Loucy (cell line): ENCODE measurements at regions not wholly inside any gene's neighbourhood (a gene's known extent, or its start where the extent isn't known, plus 50 kb on each side); places are given as distances from the start of the nearest gene placed in this dataset.
"Not testable (repeated sequence)": the region's sequence is repeated elsewhere in the genome, so short reads cannot be mapped to it uniquely, and the experiment has no call there.

Experiments used
- H2AFZ ChIP-seq: fragments of 200-600 bp; sonication (generic); 2 replicates; pipeline ENCODE4 v1.6.0; 2016; ENCODE audit warnings: antibody characterized with exemption, mild to moderate bottlenecking, low read length, moderate library complexity
- H3F3A ChIP-seq: fragments of 200-600 bp; 2 replicates; pipeline ENCODE4 v1.6.0; 2016; ENCODE audit warnings: antibody characterized with exemption, low read depth, mild to moderate bottlenecking
- H3K27me3 ChIP-seq: fragments of 200-600 bp; sonication (generic); 2 replicates; pipeline ENCODE4 v1.6.1; 2014; ENCODE audit warnings: low read length, mild to moderate bottlenecking; ENCODE audit not compliant: insufficient read depth, poor library complexity, severe bottlenecking
- H3K36me3 ChIP-seq: fragments of 200-600 bp; sonication (generic); 2 replicates; pipeline ENCODE4 v1.6.1; 2016; ENCODE audit warnings: low read length; ENCODE audit not compliant: insufficient read depth
- H3K4me1 ChIP-seq: fragments of 200-600 bp; sonication (generic); 2 replicates; pipeline ENCODE4 v1.5.1; 2014; ENCODE audit warnings: low read length, mild to moderate bottlenecking; ENCODE audit not compliant: insufficient read depth, poor library complexity, severe bottlenecking
- H3K4me2 ChIP-seq: fragments of 200-600 bp; sonication (generic); 2 replicates; pipeline ENCODE4 v1.6.0; 2014; ENCODE audit warnings: antibody characterized with exemption, low read length, low read depth, mild to moderate bottlenecking; ENCODE audit not compliant: poor library complexity, severe bottlenecking
- H3K4me3 ChIP-seq: fragments of 200-600 bp; sonication (generic); 2 replicates; pipeline ENCODE4 v1.5.1; 2014; ENCODE audit warnings: low read length, mild to moderate bottlenecking, mixed read lengths; ENCODE audit not compliant: poor library complexity, severe bottlenecking
- H3K79me2 ChIP-seq: fragments of 200-600 bp; sonication (generic); 2 replicates; pipeline ENCODE4 v1.6.1; 2014; ENCODE audit warnings: low read length; ENCODE audit not compliant: insufficient read depth
- H3K9ac ChIP-seq: fragments of 200-600 bp; sonication (generic); 2 replicates; pipeline ENCODE4 v1.6.0; 2014; ENCODE audit warnings: mild to moderate bottlenecking, low read depth, low read length, moderate library complexity; ENCODE audit not compliant: poor library complexity, severe bottlenecking
- H3K9me2 ChIP-seq: fragments of 200-600 bp; sonication (generic); replicated peaks from 2 replicates; pipeline ENCODE4 v1.6.1; 2016; ENCODE audit warnings: low read depth, low read length, mixed read lengths
- H3K9me3 ChIP-seq: fragments of 200-600 bp; sonication (generic); 2 replicates; pipeline ENCODE4 v1.6.1; 2014; ENCODE audit warnings: mild to moderate bottlenecking, antibody characterized with exemption, low read length, low read depth; ENCODE audit not compliant: insufficient read depth
- H4K20me1 ChIP-seq: fragments of 200-600 bp; sonication (generic); 2 replicates; pipeline ENCODE4 v1.6.0; 2014; ENCODE audit warnings: antibody characterized with exemption, low read length, mild to moderate bottlenecking; ENCODE audit not compliant: insufficient read depth, poor library complexity, severe bottlenecking

GRCh38 chr16:88248761-88249160 is 134.0 kb upstream of the ZNF469 start:
- H3F3A ChIP-seq, H3K9me2 ChIP-seq, H2AFZ ChIP-seq: not testable (repeated sequence)

DNA sequence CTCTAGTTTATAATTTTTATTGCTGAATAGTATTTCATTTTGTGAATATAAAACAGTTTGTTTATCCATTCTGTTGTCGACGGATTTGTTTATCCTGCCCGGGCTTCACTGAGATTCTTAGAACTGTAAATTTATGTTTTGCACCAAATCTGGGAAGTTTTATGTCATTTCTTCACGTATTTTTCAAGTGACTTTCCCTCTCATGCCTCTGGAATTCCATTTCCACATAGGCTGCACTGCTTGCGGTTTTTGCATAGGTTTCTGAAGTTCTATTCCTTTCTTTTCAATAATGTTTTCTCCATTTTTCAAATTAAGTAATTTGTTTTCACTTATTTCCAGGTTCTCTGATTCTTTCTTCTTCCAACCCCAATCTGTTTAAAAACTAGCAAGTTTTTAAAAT is 132.4 kb upstream of the ZNF469 start:
- H3K4me3 ChIP-seq, H3K79me2 ChIP-seq, H3K9me2 ChIP-seq, H3K9ac ChIP-seq, H3K27me3 ChIP-seq, H3K36me3 ChIP-seq, H3K4me2 ChIP-seq, H2AFZ ChIP-seq, H3F3A ChIP-seq, H3K4me1 ChIP-seq, H3K9me3 ChIP-seq, H4K20me1 ChIP-seq: not testable (repeated sequence)

More at GRCh38 chr16:88248761-88249160, 134.0 kb upstream of the ZNF469 start:
- H3K9ac ChIP-seq, H3K36me3 ChIP-seq, H3K4me3 ChIP-seq, H3K9me3 ChIP-seq, H3K27me3 ChIP-seq, H3K4me1 ChIP-seq, H3K4me2 ChIP-seq, H4K20me1 ChIP-seq, H3K79me2 ChIP-seq: not testable (repeated sequence)

- H3K27me3 ChIP-seq, H4K20me1 ChIP-seq, H3K79me2 ChIP-seq, H3K9ac ChIP-seq, H3K4me3 ChIP-seq, H3F3A ChIP-seq, H3K9me3 ChIP-seq, H3K36me3 ChIP-seq, H3K9me2 ChIP-seq, H2AFZ ChIP-seq, H3K4me1 ChIP-seq, H3K4me2 ChIP-seq: not testable (repeated sequence)
Measured at GRCh38 chr16:88252057-88252794, 130.5 kb upstream of the ZNF469 start.

- not testable (repeated sequence) for H3K9me3 ChIP-seq, H3K9ac ChIP-seq, H3K36me3 ChIP-seq, H3K4me2 ChIP-seq, H3K27me3 ChIP-seq, H3K4me1 ChIP-seq, H2AFZ ChIP-seq, H3K9me2 ChIP-seq, H3K79me2 ChIP-seq, H3K4me3 ChIP-seq, H3F3A ChIP-seq, H4K20me1 ChIP-seq
Measured at GRCh38 chr16:88258141-88258540, 124.6 kb upstream of the ZNF469 start.

DNA sequence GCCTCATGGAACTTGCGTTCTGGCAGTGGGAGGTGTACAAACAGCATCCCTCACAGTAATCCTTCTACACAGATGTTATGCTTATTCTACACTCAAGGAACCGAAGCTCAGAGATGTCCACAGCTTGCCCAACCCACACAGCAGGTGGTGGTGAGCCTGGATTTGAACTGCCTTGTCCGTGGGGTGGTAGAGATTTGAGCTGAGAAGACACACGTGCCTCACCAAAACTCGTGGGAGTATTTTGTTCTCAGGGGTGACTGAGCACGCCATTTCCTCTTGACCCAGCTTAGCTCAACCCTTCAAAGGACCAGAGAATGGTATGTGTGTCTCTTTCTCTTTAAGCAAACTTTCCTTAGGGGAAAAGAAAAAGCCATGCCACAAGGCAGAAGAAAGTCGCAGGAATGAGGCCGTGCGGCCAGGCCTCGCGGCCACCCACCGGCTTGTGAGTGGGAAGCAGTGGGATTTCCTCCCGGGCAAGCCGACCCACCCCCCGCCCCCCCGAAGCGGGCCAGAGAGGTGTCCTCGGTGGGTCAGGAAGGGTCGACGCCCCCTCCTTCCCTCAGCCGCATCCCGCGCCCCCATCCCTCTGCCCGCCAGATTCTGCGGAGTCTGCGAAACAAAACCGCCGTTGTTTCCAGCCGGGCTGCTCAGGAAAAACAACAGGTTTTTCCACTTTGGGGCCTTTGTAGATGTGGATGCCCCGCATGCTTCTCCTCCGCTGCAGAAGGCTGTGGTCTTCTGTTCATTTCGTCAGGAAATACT is 123.8 kb upstream of the ZNF469 start:
- H3K4me3 ChIP-seq, H3K4me2 ChIP-seq, H4K20me1 ChIP-seq, H3K4me1 ChIP-seq, H3F3A ChIP-seq, H3K9me3 ChIP-seq, H3K36me3 ChIP-seq, H3K79me2 ChIP-seq, H2AFZ ChIP-seq, H3K9ac ChIP-seq, H3K27me3 ChIP-seq, H3K9me2 ChIP-seq: not testable (repeated sequence)

GRCh38 chr16:88259538-88259937 is 123.2 kb upstream of the ZNF469 start:
- not testable (repeated sequence) for H3K4me3 ChIP-seq, H4K20me1 ChIP-seq, H3F3A ChIP-seq, H3K27me3 ChIP-seq, H3K36me3 ChIP-seq, H3K4me1 ChIP-seq, H3K9me2 ChIP-seq, H3K9ac ChIP-seq, H3K9me3 ChIP-seq, H3K79me2 ChIP-seq, H3K4me2 ChIP-seq, H2AFZ ChIP-seq

- not testable (repeated sequence) for H3K9ac ChIP-seq, H3K36me3 ChIP-seq, H3K27me3 ChIP-seq, H3F3A ChIP-seq, H3K4me1 ChIP-seq, H3K9me2 ChIP-seq, H3K79me2 ChIP-seq, H2AFZ ChIP-seq, H4K20me1 ChIP-seq, H3K9me3 ChIP-seq, H3K4me2 ChIP-seq, H3K4me3 ChIP-seq
Measured at GRCh38 chr16:88260146-88260545, 122.6 kb upstream of the ZNF469 start.
